ENCODE measurements at regions not wholly inside any gene's neighbourhood (a gene's known extent, or its start where the extent isn't known, plus 50 kb on each side); places are given as distances from the start of the nearest gene placed in this dataset.

DNA sequence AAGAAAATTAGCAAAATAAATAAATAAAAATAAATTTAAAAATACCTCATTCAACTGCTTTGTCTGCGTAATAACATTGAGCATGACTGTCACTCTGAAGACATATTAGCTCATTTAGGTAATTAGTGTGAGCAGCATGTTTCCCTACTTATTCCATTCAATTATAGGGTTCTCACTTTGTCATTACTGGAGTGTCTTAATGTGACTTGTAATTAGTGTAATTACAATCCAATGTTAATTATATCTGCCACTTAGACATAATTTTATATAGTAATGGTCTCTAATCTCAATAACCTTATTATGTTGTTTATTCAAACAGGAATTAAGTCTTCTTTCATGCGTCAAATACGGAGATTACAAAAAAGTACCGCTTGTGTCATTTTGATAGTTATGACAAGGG, 893.9 kb upstream of the ACVR2A start:
- no peak overlapping the region for H3K4me3 Mint-ChIP-seq
- H3K4me1 Mint-ChIP-seq (ENCODE audit: low read depth) = no peaks in the 10 kb centered on the region
- H3K27me3 Mint-ChIP-seq = no peaks in the 10 kb centered on the region
- no peaks in the 10 kb centered on the region for H3K36me3 Mint-ChIP-seq
- no peaks in the 10 kb centered on the region for H3K9me3 Mint-ChIP-seq (ENCODE audit: low read depth)
- no peak overlapping the region for H3K27ac Mint-ChIP-seq

DNA sequence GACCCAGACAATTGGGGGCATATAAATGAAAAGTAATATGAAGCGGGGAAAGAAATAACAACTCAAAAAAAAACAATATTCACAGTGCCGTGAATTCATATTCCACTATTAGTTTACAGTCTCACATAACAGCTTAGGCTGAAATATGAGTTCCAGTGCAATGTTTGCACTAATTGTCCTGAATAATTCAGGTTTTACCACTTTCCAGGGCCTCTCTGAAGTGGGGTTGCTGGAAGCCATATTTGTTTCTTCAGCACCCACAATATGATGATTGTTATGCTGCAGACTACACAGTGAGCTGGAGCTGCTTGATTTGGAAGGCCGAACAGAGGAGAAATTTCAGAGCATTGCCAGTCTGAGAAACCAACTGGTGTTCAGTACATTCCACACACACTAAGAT, 894.5 kb upstream of the ACVR2A start:
- Mint-ChIP-seq H3K4me1 (ENCODE audit: low read depth) (no peaks in the 10 kb centered on the region), H3K27ac (no peak overlapping the region), H3K36me3 (no peaks in the 10 kb centered on the region), H3K27me3 (no peaks in the 10 kb centered on the region), H3K9me3 (ENCODE audit: low read depth) (no peaks in the 10 kb centered on the region), H3K4me3 (no peak overlapping the region)

GRCh38 chr2:146949400-146949799, 895.4 kb upstream of the ACVR2A start:
- Mint-ChIP-seq H3K36me3 (no peaks in the 10 kb centered on the region), H3K9me3 (ENCODE audit: low read depth) (no peaks in the 10 kb centered on the region), H3K27me3 (no peaks in the 10 kb centered on the region), H3K4me1 (ENCODE audit: low read depth) (no peaks in the 10 kb centered on the region), H3K27ac (no peak overlapping the region), H3K4me3 (no peak overlapping the region)

GRCh38 chr2:146944601-146945000, 900.2 kb upstream of the ACVR2A start:
- Mint-ChIP-seq H3K36me3 (no peaks in the 10 kb centered on the region), H3K27me3 (no peaks in the 10 kb centered on the region), H3K27ac (no peak overlapping the region), H3K4me3 (no peak overlapping the region), H3K9me3 (ENCODE audit: low read depth) (no peaks in the 10 kb centered on the region), H3K4me1 (ENCODE audit: low read depth) (no peaks in the 10 kb centered on the region)

DNA sequence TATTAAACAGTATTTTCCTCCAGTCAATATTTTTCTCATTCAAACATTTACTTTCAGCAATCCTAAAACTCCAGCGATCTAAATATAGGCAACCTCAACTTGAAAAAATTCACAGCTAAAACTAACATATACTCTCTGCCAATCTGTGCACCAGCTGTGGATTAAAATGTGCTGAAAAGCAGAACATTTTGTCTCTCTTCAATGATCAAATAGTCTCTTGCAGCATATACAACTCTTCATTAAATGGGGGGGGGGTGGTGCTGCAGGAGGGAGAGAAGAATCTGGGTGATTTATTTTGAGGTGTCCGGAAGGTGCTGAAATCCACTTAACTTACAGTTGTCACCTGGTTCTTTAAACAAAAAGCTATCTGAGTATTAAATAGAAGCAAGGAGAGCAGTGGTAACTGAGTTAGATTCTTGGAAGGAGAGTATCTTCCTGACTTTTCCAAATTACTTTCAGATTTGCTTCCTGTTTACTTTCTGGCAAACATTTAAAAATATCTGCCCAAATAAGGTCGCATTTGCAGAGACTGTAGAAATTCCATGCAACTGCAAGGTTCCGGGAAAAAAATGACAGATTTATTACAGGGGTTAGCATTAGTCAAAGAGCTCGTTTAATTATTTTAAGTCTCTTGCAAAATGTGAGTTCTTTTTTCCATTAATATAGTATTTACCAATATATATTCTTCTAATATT, 904.7 kb upstream of the ACVR2A start:
- Mint-ChIP-seq H3K4me3 (no peak overlapping the region), H3K4me1 (ENCODE audit: low read depth) (no peaks in the 10 kb centered on the region), H3K9me3 (ENCODE audit: low read depth) (peaks cover 8% of the 10 kb centered on the region), H3K27ac (no peak overlapping the region), H3K36me3 (no peaks in the 10 kb centered on the region), H3K27me3 (peaks cover 3% of the 10 kb centered on the region)

- peaks cover 3% of the 10 kb centered on the region for H3K27me3 Mint-ChIP-seq
- no peaks in the 10 kb centered on the region for H3K4me1 Mint-ChIP-seq (ENCODE audit: low read depth)
- H3K4me3 Mint-ChIP-seq = no peak overlapping the region
- H3K36me3 Mint-ChIP-seq = no peaks in the 10 kb centered on the region
- H3K27ac Mint-ChIP-seq = no peak overlapping the region
- peaks cover 21% of the 10 kb centered on the region for H3K9me3 Mint-ChIP-seq (ENCODE audit: low read depth)
These were observed 909.9 kb upstream of the ACVR2A start for GRCh38 chr2:146934921-146935320.

- Mint-ChIP-seq H3K27ac (no peak overlapping the region), H3K36me3 (no peaks in the 10 kb centered on the region), H3K4me3 (no peak overlapping the region), H3K4me1 (ENCODE audit: low read depth) (no peaks in the 10 kb centered on the region), H3K27me3 (no peaks in the 10 kb centered on the region), H3K9me3 (ENCODE audit: low read depth) (peaks cover 13% of the 10 kb centered on the region)
These were observed 913.7 kb upstream of the ACVR2A start for GRCh38 chr2:146931109-146931508.

- H3K4me1 Mint-ChIP-seq (ENCODE audit: low read depth) = no peaks in the 10 kb centered on the region
- H3K27ac Mint-ChIP-seq = no peak overlapping the region
- H3K4me3 Mint-ChIP-seq = no peak overlapping the region
- H3K27me3 Mint-ChIP-seq = peaks cover 5% of the 10 kb centered on the region
- H3K9me3 Mint-ChIP-seq (ENCODE audit: low read depth) = no peaks in the 10 kb centered on the region
- H3K36me3 Mint-ChIP-seq = no peaks in the 10 kb centered on the region
These were observed 917.6 kb upstream of the ACVR2A start for GRCh38 chr2:146927080-146927711.

- Mint-ChIP-seq H3K27ac (no peak overlapping the region), H3K4me3 (no peak overlapping the region), H3K9me3 (ENCODE audit: low read depth) (no peaks in the 10 kb centered on the region), H3K27me3 (peaks cover 3% of the 10 kb centered on the region), H3K4me1 (ENCODE audit: low read depth) (no peaks in the 10 kb centered on the region), H3K36me3 (no peaks in the 10 kb centered on the region)
These were observed 926.5 kb upstream of the ACVR2A start for GRCh38 chr2:146918280-146918679.

- no peaks in the 10 kb centered on the region for H3K36me3 Mint-ChIP-seq
- no peaks in the 10 kb centered on the region for H3K4me1 Mint-ChIP-seq (ENCODE audit: low read depth)
- no peak overlapping the region for H3K4me3 Mint-ChIP-seq
- H3K27ac Mint-ChIP-seq = no peak overlapping the region
- H3K9me3 Mint-ChIP-seq (ENCODE audit: low read depth) = no peaks in the 10 kb centered on the region
- H3K27me3 Mint-ChIP-seq = peaks cover under 1% of the 10 kb centered on the region
These were observed 927.3 kb upstream of the ACVR2A start for GRCh38 chr2:146917431-146918042.

DNA sequence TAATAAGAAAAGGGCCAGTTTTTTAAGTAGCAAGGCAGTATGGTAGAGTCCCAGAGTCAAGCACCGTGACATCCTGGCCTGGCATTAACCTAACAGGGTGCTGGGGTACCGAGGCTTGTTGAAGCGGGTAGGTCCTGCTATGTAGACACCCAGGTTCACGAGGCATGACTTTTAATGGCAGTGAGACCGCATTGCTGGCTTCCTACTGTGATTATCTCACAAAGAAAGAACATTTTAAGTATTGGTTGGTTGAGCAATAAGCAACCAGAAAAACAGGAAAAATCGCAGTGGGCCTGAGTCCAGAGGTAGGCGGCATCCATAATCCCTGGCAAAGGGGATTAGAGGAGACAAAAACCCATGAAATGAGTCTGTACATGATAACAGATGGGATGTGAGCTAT, 927.9 kb upstream of the ACVR2A start:
- Mint-ChIP-seq H3K27me3 (no peaks in the 10 kb centered on the region), H3K36me3 (no peaks in the 10 kb centered on the region), H3K4me1 (ENCODE audit: low read depth) (no peaks in the 10 kb centered on the region), H3K27ac (no peak overlapping the region), H3K4me3 (no peak overlapping the region), H3K9me3 (ENCODE audit: low read depth) (no peaks in the 10 kb centered on the region)

GRCh38 chr2:146913476-146913875, 931.4 kb upstream of the ACVR2A start:
- Mint-ChIP-seq H3K36me3 (no peaks in the 10 kb centered on the region), H3K27me3 (no peaks in the 10 kb centered on the region), H3K9me3 (ENCODE audit: low read depth) (no peaks in the 10 kb centered on the region), H3K4me1 (ENCODE audit: low read depth) (no peaks in the 10 kb centered on the region), H3K27ac (no peak overlapping the region), H3K4me3 (no peak overlapping the region)

DNA sequence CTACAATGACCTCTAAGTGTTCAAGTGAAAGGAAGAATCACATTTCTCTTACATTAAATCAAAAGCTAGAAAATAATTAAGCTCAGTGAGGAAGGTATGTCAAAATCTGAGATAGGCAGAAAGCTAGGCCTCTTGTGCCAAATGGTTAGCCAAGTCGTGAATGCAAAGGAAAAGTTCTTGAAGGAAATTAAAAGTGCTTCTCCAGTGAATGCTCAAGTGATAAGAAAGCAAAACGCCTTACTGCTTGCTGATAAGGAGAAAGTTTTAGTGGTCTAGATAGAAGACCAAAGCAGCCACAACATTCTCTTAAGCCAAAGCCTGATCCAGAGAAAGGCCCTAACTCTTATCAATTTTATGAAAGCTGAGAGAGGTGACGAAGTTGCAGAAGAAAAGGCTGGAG, 932.3 kb upstream of the ACVR2A start:
- Mint-ChIP-seq H3K27me3 (no peaks in the 10 kb centered on the region), H3K4me1 (ENCODE audit: low read depth) (no peaks in the 10 kb centered on the region), H3K36me3 (no peaks in the 10 kb centered on the region), H3K9me3 (ENCODE audit: low read depth) (no peaks in the 10 kb centered on the region), H3K4me3 (no peak overlapping the region), H3K27ac (no peak overlapping the region)

DNA sequence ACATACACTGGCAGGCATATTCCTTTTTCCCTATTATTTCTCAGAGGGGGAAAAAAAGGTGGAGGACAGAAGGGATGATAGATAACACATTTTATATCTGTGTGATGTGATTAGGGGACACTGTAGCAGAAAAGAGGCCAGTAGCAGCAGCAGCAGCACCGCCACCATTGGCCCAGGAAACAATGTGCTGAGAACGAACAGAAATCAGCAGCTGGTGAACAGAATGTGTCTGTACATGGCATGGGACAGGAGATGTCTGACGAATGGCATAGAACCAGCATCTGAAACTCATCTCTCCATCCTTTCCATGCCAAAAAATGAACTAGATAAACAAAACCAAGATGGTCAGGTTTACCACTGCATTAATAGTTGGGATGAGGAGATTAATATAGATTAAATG, 936.1 kb upstream of the ACVR2A start:
- peaks cover 2% of the 10 kb centered on the region for H3K27me3 Mint-ChIP-seq
- H3K9me3 Mint-ChIP-seq (ENCODE audit: low read depth) = peaks cover 5% of the 10 kb centered on the region
- no peaks in the 10 kb centered on the region for H3K36me3 Mint-ChIP-seq
- H3K4me3 Mint-ChIP-seq = no peak overlapping the region
- no peak overlapping the region for H3K27ac Mint-ChIP-seq
- H3K4me1 Mint-ChIP-seq (ENCODE audit: low read depth) = no peaks in the 10 kb centered on the region

DNA sequence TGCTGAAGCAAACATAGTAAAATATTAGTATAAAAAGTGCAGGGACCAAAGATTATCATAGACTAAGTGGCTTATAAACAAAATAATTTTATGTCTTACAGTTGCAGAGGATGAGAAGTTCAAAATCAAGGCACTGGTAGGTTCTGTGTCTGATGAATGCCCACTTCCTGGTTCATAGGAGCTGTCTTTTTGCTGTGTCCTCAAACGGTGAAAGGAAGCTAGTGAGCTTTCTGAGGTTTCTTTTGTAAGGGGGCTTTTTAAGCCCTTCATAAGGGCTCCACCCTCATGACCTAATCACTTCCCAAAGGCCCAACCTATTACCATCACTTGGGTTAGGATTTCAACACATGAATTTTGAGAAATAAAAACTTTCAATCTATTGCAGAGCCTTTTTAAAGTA, 946.7 kb upstream of the ACVR2A start:
- H3K4me1 Mint-ChIP-seq (ENCODE audit: low read depth) = no peaks in the 10 kb centered on the region
- H3K27me3 Mint-ChIP-seq = no peaks in the 10 kb centered on the region

GRCh38 chr2:146894514-146894913, 950.3 kb upstream of the ACVR2A start:
- Mint-ChIP-seq H3K4me1 (ENCODE audit: low read depth) (no peaks in the 10 kb centered on the region), H3K27ac (no peak overlapping the region), H3K4me3 (no peak overlapping the region), H3K27me3 (no peaks in the 10 kb centered on the region), H3K9me3 (ENCODE audit: low read depth) (no peaks in the 10 kb centered on the region), H3K36me3 (no peaks in the 10 kb centered on the region)

More for the DNA sequence above, 946.7 kb upstream of the ACVR2A start:
- H3K36me3 Mint-ChIP-seq = no peaks in the 10 kb centered on the region
- H3K9me3 Mint-ChIP-seq (ENCODE audit: low read depth) = no peaks in the 10 kb centered on the region
- no peak overlapping the region for H3K27ac Mint-ChIP-seq
- H3K4me3 Mint-ChIP-seq = no peak overlapping the region

All from activated naive CD8-positive, alpha-beta T cell (primary cell).